HepG2 (cell line): ENCODE measurements at regions not wholly inside any gene's neighbourhood (a gene's known extent, or its start where the extent isn't known, plus 50 kb on each side); places are given as distances from the start of the nearest gene placed in this dataset.

Experiments used
- CERS6 ChIP-seq: sonication (generic); formaldehyde crosslinking; IDR thresholded peaks from 2 replicates; pipeline ENCODE4 v1.5.0; 2020; ENCODE audit warnings: missing genetic modification reagents
- CHD2 ChIP-seq: IDR thresholded peaks from 2 replicates; pipeline ENCODE4 v1.6.1; 2011; ENCODE audit warnings: low read depth, low read length, improper control_type of control experiment
- EP300 ChIP-seq, 3 experiments: sonication (generic) in 1 of 3; formaldehyde crosslinking in 1 of 3; IDR thresholded peaks; 2 replicates each; pipeline versions ENCODE4 v1.5.1 to v1.6.1; 2011 to 2020; ENCODE audit warnings: low read depth in 2 of 3, low read length in 2 of 3, borderline replicate concordance in 1 of 3, improper control_type of control experiment in 1 of 3, mild to moderate bottlenecking in 1 of 3, missing genetic modification reagents in 1 of 3, moderate library complexity in 1 of 3
- ERF ChIP-seq: IDR thresholded peaks from 2 replicates; pipeline ENCODE4 v1.6.1; 2018; ENCODE audit warnings: missing biosample characterization, missing genetic modification reagents
- GMEB2 ChIP-seq: IDR thresholded peaks from 2 replicates; pipeline ENCODE4 v1.6.1; 2016; ENCODE audit warnings: missing biosample characterization, missing genetic modification reagents, low read depth
- NFRKB ChIP-seq: fragments of 450-650 bp; IDR thresholded peaks from 2 replicates; pipeline ENCODE4 v1.6.1; 2017
- PAX8 ChIP-seq: sonication (generic); formaldehyde crosslinking; IDR thresholded peaks from 2 replicates; pipeline ENCODE4 v1.8.0; 2022; ENCODE audit warnings: mild to moderate bottlenecking, missing genetic modification reagents, borderline replicate concordance
- PCBP2 ChIP-seq: fragments of 200-400 bp; formaldehyde crosslinking; optimal IDR thresholded peaks from 2 replicates; pipeline ENCODE3; 2018; ENCODE audit warnings: low read length, low read depth; ENCODE audit not compliant: poor library complexity, severe bottlenecking
- POGK ChIP-seq: sonication (generic); formaldehyde crosslinking; conservative IDR thresholded peaks from 2 replicates; pipeline ENCODE4 v1.8.0; 2022; ENCODE audit warnings: mild to moderate bottlenecking, moderate library complexity, missing genetic modification reagents
- POGZ ChIP-seq: sonication (generic); formaldehyde crosslinking; IDR thresholded peaks from 2 replicates; pipeline ENCODE4 v1.4.0; 2020; ENCODE audit warnings: mild to moderate bottlenecking, missing genetic modification reagents
- TOPORS ChIP-seq: sonication (generic); formaldehyde crosslinking; IDR thresholded peaks from 2 replicates; pipeline ENCODE4 v1.8.0; 2023; ENCODE audit warnings: mild to moderate bottlenecking, missing genetic modification reagents
- ZBTB7B ChIP-seq: sonication (generic); formaldehyde crosslinking; IDR thresholded peaks from 2 replicates; pipeline ENCODE4 v1.4.0; 2020; ENCODE audit warnings: missing genetic modification reagents
- ZC3H4 ChIP-seq: sonication (generic); formaldehyde crosslinking; IDR thresholded peaks from 2 replicates; pipeline ENCODE4 v1.4.0; 2020; ENCODE audit warnings: missing genetic modification reagents, borderline replicate concordance
- ZFP36L2 ChIP-seq: sonication (generic); formaldehyde crosslinking; IDR thresholded peaks from 2 replicates; pipeline ENCODE4 v1.4.0; 2020; ENCODE audit warnings: missing genetic modification reagents
- ZNF138 ChIP-seq: sonication (generic); formaldehyde crosslinking; IDR thresholded peaks from 2 replicates; pipeline ENCODE4 v1.5.0; 2020; ENCODE audit warnings: mild to moderate bottlenecking, low read depth, missing genetic modification reagents
- ZNF496 ChIP-seq: sonication (generic); formaldehyde crosslinking; IDR thresholded peaks from 2 replicates; pipeline ENCODE4 v1.8.1; 2023; ENCODE audit warnings: mild to moderate bottlenecking, moderate library complexity, missing genetic modification reagents; ENCODE audit not compliant: insufficient replicate concordance
- ZNF562 ChIP-seq: sonication (generic); formaldehyde crosslinking; IDR thresholded peaks from 2 replicates; pipeline ENCODE4 v1.8.0; 2022; ENCODE audit warnings: missing genetic modification reagents, borderline replicate concordance
- ZNF629 ChIP-seq: sonication (generic); formaldehyde crosslinking; conservative IDR thresholded peaks from 2 replicates; pipeline ENCODE4 v1.5.0; 2020; ENCODE audit warnings: missing genetic modification reagents
- ZNF720 ChIP-seq: sonication (generic); formaldehyde crosslinking; IDR thresholded peaks from 2 replicates; pipeline ENCODE4 v1.4.0; 2020; ENCODE audit warnings: missing genetic modification reagents
- ZNF75D ChIP-seq: sonication (generic); formaldehyde crosslinking; IDR thresholded peaks from 2 replicates; pipeline ENCODE4 v1.8.1; 2023; ENCODE audit warnings: missing genetic modification reagents, mild to moderate bottlenecking, borderline replicate concordance
- ZNF879 ChIP-seq: sonication (generic); formaldehyde crosslinking; IDR thresholded peaks from 2 replicates; pipeline ENCODE4 v1.8.1; 2023; ENCODE audit warnings: missing genetic modification reagents
- TF ChIP-seq, protein P1 (sequence below), 2 experiments: fragments of 450-650 bp in 1 of 2; sonication (generic) in 1 of 2; formaldehyde crosslinking; IDR thresholded peaks; 2 replicates each; pipeline versions ENCODE4 v1.5.0 to v1.8.0; 2020 to 2022; ENCODE audit warnings: mild to moderate bottlenecking in 1 of 2, missing genetic modification reagents in 1 of 2
- TF ChIP-seq, protein P2 (sequence below): sonication (generic); formaldehyde crosslinking; IDR thresholded peaks from 2 replicates; pipeline ENCODE4 v1.5.1; 2020; ENCODE audit warnings: missing genetic modification reagents, mild to moderate bottlenecking, borderline replicate concordance

GRCh38 chr1:59214248-59215208 is 82.4 kb upstream of the FGGY start (continued):
- TF ChIP-seq, protein P1, sequence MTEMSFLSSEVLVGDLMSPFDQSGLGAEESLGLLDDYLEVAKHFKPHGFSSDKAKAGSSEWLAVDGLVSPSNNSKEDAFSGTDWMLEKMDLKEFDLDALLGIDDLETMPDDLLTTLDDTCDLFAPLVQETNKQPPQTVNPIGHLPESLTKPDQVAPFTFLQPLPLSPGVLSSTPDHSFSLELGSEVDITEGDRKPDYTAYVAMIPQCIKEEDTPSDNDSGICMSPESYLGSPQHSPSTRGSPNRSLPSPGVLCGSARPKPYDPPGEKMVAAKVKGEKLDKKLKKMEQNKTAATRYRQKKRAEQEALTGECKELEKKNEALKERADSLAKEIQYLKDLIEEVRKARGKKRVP (CRISPR knock-in tag; IDR thresholded peaks at IDR 0.05), result peak in 1 of 2 experiments; percentile 95; a peak in 2 of 4 replicates
- TF ChIP-seq CERS6 (CRISPR knock-in tag) (no peak), POGZ (CRISPR knock-in tag) (peak; percentile 89; the same call in 1 of the 2 replicates), ZNF562 (CRISPR knock-in tag) (no peak), ZNF496 (no peak), NFRKB (no peak), CHD2 (no peak), ZNF75D (no peak), ZNF629 (no peak), ZNF138 (no peak), TOPORS (peak; percentile 92), ZC3H4 (no peak), ERF (CRISPR knock-in tag) (peak; percentile 88), ZNF720 (CRISPR knock-in tag) (no peak), PAX8 (CRISPR knock-in tag) (no peak), PCBP2 (no peak), ZNF879 (CRISPR knock-in tag) (0 out of 2 replicates have a peak, but pooled peaks have one; percentile 29), POGK (CRISPR knock-in tag) (peak; percentile 87), GMEB2 (CRISPR knock-in tag) (no peak), ZBTB7B (CRISPR knock-in tag) (peak; percentile 96), EP300 (IDR thresholded peaks at IDR 0.05; ENCODE audit: low read depth in 2 of 2, low read length in 2 of 2) (peak; percentile 61 to 95; a peak in 3 of 4 replicates), EP300 (CRISPR knock-in tag; IDR thresholded peaks at IDR 0.05; ENCODE audit: borderline replicate concordance) (peak; percentile 77; the same call in 1 of the 2 replicates), ZFP36L2 (no peak)
- TF ChIP-seq, protein P2, sequence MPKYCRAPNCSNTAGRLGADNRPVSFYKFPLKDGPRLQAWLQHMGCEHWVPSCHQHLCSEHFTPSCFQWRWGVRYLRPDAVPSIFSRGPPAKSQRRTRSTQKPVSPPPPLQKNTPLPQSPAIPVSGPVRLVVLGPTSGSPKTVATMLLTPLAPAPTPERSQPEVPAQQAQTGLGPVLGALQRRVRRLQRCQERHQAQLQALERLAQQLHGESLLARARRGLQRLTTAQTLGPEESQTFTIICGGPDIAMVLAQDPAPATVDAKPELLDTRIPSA (CRISPR knock-in tag), result no peak
